ENCODE measurements at regions not wholly inside any gene's neighbourhood (a gene's known extent, or its start where the extent isn't known, plus 50 kb on each side); places are given as distances from the start of the nearest gene placed in this dataset.

DNA sequence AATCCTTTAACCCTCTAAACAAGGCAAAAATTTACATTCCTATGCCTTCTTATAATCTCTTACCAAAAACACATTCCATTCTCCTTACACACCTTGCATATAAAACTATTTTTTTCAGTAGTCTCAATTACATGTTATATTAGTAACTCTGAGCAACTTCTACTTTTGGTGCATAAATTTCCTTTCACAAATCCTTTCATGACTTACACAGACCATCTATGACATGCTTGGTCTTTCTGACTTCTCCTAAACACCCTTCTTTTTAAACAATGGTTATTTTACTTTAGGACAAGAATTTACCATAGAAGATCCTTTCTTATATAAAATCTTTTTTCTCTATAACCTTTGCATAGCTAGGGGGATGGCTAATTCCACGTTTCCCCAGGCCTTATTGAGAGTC lies 208.0 kb upstream of the ARRDC3 start:
- ChIA-PET SMC1A (ENCODE audit: uncharacterized antibody, unreplicated experiment) (no interaction called here), RAD21 (ENCODE audit: unreplicated experiment) (no interaction called here), POLR2A (no interaction called here), CTCF (no interaction called here)
- Histone ChIP-seq H3K9me3 (replicated peaks; ENCODE audit: control insufficient read depth, insufficient read depth, low read length) (no peaks in the 10 kb centered on the region), H3K4me1 (ENCODE audit: control insufficient read depth, insufficient read depth, low read length) (no peaks in the 10 kb centered on the region), H3K36me3 (ENCODE audit: control insufficient read depth in 2 of 2, insufficient read depth in 2 of 2, low read length in 1 of 2) (no peaks in the 10 kb centered on the region), H3K4me2 (ENCODE audit: control insufficient read depth, insufficient read depth) (no peak overlapping the region), H4K20me1 (ENCODE audit: control insufficient read depth, insufficient read depth) (no peaks in the 10 kb centered on the region), H3K79me2 (ENCODE audit: control insufficient read depth, insufficient read depth, low read length) (no peaks in the 10 kb centered on the region), H3K27ac (ENCODE audit: control insufficient read depth, insufficient read depth) (no peak overlapping the region), H3K4me3 (no peak overlapping the region), H2AFZ (ENCODE audit: control insufficient read depth, low read depth, low read length) (no peak overlapping the region), H3K27me3 (replicated peaks in 1 of 2; ENCODE audit: control insufficient read depth in 2 of 2, insufficient read depth in 2 of 2, low read length in 1 of 2) (no peaks in the 10 kb centered on the region), H3K9ac (ENCODE audit: control insufficient read depth, insufficient read depth, low read length) (no peak overlapping the region)
- 0% methylated on average over 1 of the region's 1 CpG for WGBS (ENCODE audit: insufficient coverage, insufficient replicate concordance, low lambda C conversion rate, missing lambda C conversion rate)
- no TSS peak for BruUV-seq (replicated peaks)
- DNase-seq (ENCODE audit: low read depth, low spot score) (no peak), ATAC-seq (no peak), FAIRE-seq (no peak)
- TF ChIP-seq, protein P1, sequence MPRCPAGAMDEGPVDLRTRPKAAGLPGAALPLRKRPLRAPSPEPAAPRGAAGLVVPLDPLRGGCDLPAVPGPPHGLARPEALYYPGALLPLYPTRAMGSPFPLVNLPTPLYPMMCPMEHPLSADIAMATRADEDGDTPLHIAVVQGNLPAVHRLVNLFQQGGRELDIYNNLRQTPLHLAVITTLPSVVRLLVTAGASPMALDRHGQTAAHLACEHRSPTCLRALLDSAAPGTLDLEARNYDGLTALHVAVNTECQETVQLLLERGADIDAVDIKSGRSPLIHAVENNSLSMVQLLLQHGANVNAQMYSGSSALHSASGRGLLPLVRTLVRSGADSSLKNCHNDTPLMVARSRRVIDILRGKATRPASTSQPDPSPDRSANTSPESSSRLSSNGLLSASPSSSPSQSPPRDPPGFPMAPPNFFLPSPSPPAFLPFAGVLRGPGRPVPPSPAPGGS (IDR thresholded peaks at IDR 0.05; ENCODE audit: borderline replicate concordance, insufficient read depth, low read depth, low read length, poor library complexity, severe bottlenecking), result no peak
- TF ChIP-seq SMAD1 (IDR thresholded peaks at IDR 0.05; ENCODE audit: low read depth, partially characterized antibody) (no peak), MTA2 (IDR thresholded peaks at IDR 0.05; ENCODE audit: low read depth) (no peak), STAT1 (conservative IDR thresholded peaks at IDR 0.05) (no peak), CREM (IDR thresholded peaks at IDR 0.05; ENCODE audit: low read depth) (no peak), MYB (IDR thresholded peaks at IDR 0.05; ENCODE audit: borderline replicate concordance, low read depth, low read length) (no peak), SREBF2 (IDR thresholded peaks at IDR 0.05; ENCODE audit: low read length) (no peak), ZNF24 (IDR thresholded peaks at IDR 0.05) (no peak), ZNF274 (IDR thresholded peaks at IDR 0.05; ENCODE audit: insufficient read depth, insufficient read length) (no peak), SMARCA5 (IDR thresholded peaks at IDR 0.05) (no peak), NR2F1 (conservative IDR thresholded peaks at IDR 0.05) (no peak)
- TF ChIP-seq, protein P2, sequence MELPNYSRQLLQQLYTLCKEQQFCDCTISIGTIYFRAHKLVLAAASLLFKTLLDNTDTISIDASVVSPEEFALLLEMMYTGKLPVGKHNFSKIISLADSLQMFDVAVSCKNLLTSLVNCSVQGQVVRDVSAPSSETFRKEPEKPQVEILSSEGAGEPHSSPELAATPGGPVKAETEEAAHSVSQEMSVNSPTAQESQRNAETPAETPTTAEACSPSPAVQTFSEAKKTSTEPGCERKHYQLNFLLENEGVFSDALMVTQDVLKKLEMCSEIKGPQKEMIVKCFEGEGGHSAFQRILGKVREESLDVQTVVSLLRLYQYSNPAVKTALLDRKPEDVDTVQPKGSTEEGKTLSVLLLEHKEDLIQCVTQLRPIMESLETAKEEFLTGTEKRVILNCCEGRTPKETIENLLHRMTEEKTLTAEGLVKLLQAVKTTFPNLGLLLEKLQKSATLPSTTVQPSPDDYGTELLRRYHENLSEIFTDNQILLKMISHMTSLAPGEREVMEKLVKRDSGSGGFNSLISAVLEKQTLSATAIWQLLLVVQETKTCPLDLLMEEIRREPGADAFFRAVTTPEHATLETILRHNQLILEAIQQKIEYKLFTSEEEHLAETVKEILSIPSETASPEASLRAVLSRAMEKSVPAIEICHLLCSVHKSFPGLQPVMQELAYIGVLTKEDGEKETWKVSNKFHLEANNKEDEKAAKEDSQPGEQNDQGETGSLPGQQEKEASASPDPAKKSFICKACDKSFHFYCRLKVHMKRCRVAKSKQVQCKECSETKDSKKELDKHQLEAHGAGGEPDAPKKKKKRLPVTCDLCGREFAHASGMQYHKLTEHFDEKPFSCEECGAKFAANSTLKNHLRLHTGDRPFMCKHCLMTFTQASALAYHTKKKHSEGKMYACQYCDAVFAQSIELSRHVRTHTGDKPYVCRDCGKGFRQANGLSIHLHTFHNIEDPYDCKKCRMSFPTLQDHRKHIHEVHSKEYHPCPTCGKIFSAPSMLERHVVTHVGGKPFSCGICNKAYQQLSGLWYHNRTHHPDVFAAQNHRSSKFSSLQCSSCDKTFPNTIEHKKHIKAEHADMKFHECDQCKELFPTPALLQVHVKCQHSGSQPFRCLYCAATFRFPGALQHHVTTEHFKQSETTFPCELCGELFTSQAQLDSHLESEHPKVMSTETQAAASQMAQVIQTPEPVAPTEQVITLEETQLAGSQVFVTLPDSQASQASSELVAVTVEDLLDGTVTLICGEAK (IDR thresholded peaks at IDR 0.05; ENCODE audit: borderline replicate concordance), result no peak
- TF ChIP-seq, protein P3, sequence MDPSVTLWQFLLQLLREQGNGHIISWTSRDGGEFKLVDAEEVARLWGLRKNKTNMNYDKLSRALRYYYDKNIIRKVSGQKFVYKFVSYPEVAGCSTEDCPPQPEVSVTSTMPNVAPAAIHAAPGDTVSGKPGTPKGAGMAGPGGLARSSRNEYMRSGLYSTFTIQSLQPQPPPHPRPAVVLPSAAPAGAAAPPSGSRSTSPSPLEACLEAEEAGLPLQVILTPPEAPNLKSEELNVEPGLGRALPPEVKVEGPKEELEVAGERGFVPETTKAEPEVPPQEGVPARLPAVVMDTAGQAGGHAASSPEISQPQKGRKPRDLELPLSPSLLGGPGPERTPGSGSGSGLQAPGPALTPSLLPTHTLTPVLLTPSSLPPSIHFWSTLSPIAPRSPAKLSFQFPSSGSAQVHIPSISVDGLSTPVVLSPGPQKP (IDR thresholded peaks at IDR 0.05; ENCODE audit: low read depth, low read length), result no peak
- in situ Hi-C loops (cut with MboI), result no loop called here
- intact Hi-C loops (cut with micrococcal nuclease; ENCODE audit: unreplicated experiment), result no loop called here

Measured in GM12878 (cell line).